HUES64 (cell line): ENCODE measurements at regions not wholly inside any gene's neighbourhood (a gene's known extent, or its start where the extent isn't known, plus 50 kb on each side); places are given as distances from the start of the nearest gene placed in this dataset.

Experiments
- H3K27ac ChIP-seq: 2 replicates; pipeline ENCODE4 v1.7.0; 2013; ENCODE audit warnings: low read depth, low read length, inconsistent platforms
- H3K27me3 ChIP-seq: 2 replicates; pipeline ENCODE4 v1.6.1; 2013; ENCODE audit warnings: mild to moderate bottlenecking, low read length; ENCODE audit not compliant: insufficient read depth
- H3K36me3 ChIP-seq: 2 replicates; pipeline ENCODE4 v1.6.1; 2013; ENCODE audit warnings: mild to moderate bottlenecking, low read length; ENCODE audit not compliant: insufficient read depth
- H3K4me1 ChIP-seq: 2 replicates; pipeline ENCODE4 v1.6.1; 2013; ENCODE audit warnings: mild to moderate bottlenecking, low read length, moderate library complexity; ENCODE audit not compliant: insufficient read depth
- H3K4me3 ChIP-seq: 2 replicates; pipeline ENCODE4 v1.5.1; 2013; ENCODE audit warnings: mild to moderate bottlenecking, low read length, moderate library complexity
- H3K9ac ChIP-seq: 2 replicates; pipeline ENCODE4 v1.6.1; 2013; ENCODE audit warnings: mild to moderate bottlenecking, low read depth, low read length
- H3K9me3 ChIP-seq: 2 replicates; pipeline ENCODE4 v1.6.1; 2013; ENCODE audit warnings: low read depth, low read length; ENCODE audit not compliant: insufficient read depth
- WGBS: fragments of 150-250, 120-280 bp; methylation state at CpG from one replicate; pipeline ENCODE4 v1.1.7; 2013; ENCODE audit warnings: missing lambda C conversion rate; 5-methylcytosine and 5-hydroxymethylcytosine counted together

DNA sequence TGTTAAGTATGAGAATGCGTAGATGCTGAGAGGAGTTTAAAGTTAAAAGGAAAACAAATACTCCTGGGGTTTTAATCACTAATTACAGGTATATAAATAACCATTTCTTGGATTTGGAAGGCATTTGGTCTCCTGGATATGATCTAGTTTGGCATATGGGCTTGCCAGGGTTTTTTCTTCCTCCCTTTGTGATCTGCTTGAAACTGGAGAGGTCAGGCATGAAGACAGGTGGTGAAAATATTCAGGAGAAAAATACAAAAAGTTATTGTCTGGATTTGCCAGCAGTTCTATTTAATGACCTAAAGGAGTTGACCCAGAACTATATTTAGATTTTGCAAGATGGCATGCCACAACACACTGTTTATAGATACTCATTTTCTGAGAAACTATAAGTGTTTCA is 136.3 kb downstream of the DIPK2A start:
- no peak overlapping the region for H3K9ac ChIP-seq
- no peak overlapping the region for H3K27ac ChIP-seq
- H3K4me1 ChIP-seq, result peaks cover 14% of the 10 kb centered on the region
- WGBS, result no CpG with 5 or more reads among the region's 1 CpG
- H3K36me3 ChIP-seq, result no peaks in the 10 kb centered on the region
- no peaks in the 10 kb centered on the region for H3K27me3 ChIP-seq
- no peak overlapping the region for H3K4me3 ChIP-seq
- H3K9me3 ChIP-seq, result no peaks in the 10 kb centered on the region

DNA sequence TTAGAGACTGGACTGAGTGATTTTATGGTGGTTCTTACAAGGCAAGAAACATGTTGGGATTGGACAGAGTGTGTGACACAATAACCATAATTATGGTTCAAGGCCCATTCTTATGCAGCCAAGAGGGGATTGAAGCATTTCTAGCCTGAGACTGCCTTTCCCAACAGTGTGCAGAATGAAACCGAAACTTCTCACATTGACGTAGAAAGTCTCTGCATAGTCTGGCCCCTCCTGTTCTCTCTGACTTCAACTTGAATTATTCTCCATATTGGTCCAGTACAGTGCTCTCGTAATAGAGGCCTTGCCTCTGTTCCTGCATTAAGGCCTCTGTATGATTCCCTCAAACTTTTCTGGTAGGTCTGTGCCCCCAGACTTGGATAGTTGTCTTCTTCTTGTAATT is 138.3 kb downstream of the DIPK2A start:
- H3K27ac ChIP-seq, result no peak overlapping the region
- no peaks in the 10 kb centered on the region for H3K9me3 ChIP-seq
- H3K4me1 ChIP-seq, result peaks cover 6% of the 10 kb centered on the region
- H3K36me3 ChIP-seq, result no peaks in the 10 kb centered on the region
- H3K4me3 ChIP-seq, result no peak overlapping the region
- no peak overlapping the region for H3K9ac ChIP-seq
- WGBS, result 94% methylated on average over 3 of the region's 3 CpGs
- H3K27me3 ChIP-seq, result no peaks in the 10 kb centered on the region

DNA sequence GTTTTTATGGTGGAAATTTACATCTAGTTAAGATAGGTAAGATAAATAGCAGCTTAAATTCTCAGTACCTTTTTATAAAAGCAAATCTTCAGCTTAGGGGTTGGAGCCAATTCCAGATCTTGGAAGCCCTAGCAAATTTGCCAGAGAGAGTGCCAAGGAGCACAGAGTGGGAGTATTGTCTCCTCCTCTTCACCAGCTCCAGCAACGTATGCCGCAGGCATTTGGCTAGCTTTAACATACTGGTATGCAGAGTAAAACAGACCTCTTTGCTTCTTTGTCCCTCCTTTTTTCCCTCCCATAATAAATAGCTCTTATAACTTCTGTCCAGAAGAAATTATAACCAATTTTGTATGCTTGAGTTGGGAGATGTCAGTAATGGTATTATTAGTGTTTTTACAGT is 140.4 kb downstream of the DIPK2A start:
- WGBS, result 84% methylated on average over 2 of the region's 2 CpGs

DNA sequence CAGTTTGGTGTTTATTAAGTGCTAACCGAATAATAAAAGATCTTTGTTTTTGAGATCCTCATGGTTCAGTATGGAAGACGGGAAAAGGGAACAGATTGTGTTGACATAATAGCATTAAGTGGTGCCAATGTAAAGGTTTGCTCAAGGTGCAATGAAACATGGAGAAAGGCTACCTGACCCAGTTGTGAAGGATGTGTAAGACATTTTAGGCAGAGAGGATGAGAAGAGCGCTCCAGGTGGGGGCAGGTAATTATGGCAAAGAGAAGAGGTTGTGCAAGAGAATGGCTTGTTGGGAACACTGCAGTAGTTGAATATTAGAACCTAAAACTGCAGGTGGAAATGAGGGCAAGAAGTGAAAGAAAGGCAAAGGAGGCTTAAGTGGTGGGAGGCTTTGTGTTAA is 140.8 kb downstream of the DIPK2A start:
- no peaks in the 10 kb centered on the region for H3K9me3 ChIP-seq
- no peaks in the 10 kb centered on the region for H3K36me3 ChIP-seq
- 92% methylated on average over 3 of the region's 3 CpGs for WGBS
- H3K4me3 ChIP-seq, result no peak overlapping the region
- H3K27me3 ChIP-seq, result no peaks in the 10 kb centered on the region
- no peak overlapping the region for H3K9ac ChIP-seq
- no peak overlapping the region for H3K27ac ChIP-seq
- peaks cover 7% of the 10 kb centered on the region for H3K4me1 ChIP-seq

More for the DNA sequence above, 140.4 kb downstream of the DIPK2A start:
- Histone ChIP-seq H3K27ac (no peak overlapping the region), H3K4me1 (peaks cover 7% of the 10 kb centered on the region), H3K4me3 (no peak overlapping the region), H3K9me3 (no peaks in the 10 kb centered on the region), H3K9ac (no peak overlapping the region), H3K36me3 (no peaks in the 10 kb centered on the region), H3K27me3 (no peaks in the 10 kb centered on the region)

DNA sequence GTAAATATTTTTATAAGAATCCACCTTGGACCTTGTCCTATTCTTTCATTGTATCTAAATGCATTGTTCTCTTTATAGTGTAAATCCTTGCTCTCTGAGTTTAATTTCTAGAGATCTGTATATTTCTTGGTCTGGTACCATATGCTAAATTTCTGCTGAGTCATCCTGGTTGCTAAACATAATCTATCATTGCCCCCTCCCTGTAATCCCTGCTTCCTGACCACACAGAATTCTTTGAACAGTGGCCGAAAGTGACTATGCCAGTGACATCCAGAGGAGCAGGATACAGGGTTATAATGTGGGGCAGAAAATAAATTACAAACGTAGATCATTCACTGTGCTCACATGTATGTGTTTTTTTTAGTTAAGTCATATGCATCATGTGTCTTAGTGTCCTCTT is 143.1 kb downstream of the DIPK2A start:
- no peaks in the 10 kb centered on the region for H3K27me3 ChIP-seq
- H3K27ac ChIP-seq, result no peak overlapping the region
- no peaks in the 10 kb centered on the region for H3K36me3 ChIP-seq
- H3K4me1 ChIP-seq, result peaks cover 13% of the 10 kb centered on the region
- H3K9me3 ChIP-seq, result no peaks in the 10 kb centered on the region
- H3K4me3 ChIP-seq, result no peak overlapping the region
- no peak overlapping the region for H3K9ac ChIP-seq
- 97% methylated on average over 2 of the region's 2 CpGs for WGBS

DNA sequence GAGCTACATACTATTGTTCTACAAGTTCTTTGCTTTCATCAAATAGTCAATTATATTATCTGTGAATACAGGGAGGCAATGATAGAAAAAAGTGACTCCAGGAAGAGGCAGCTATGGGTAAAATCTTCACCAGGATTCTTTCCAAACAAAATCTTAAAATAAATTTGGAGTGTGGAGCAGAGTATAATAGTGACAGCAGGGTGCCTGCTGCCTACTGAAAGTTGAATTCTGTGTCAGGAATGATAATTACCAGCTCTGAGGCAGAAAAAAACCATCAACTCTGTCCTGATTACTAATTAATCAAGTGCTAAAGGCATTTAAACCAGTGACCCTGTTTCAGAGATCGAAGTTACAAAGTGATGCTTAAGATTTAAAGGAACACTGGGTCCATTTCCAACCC is 148.0 kb downstream of the DIPK2A start:
- Histone ChIP-seq H3K4me3 (no peak overlapping the region), H3K36me3 (no peaks in the 10 kb centered on the region), H3K9me3 (no peaks in the 10 kb centered on the region), H3K4me1 (peaks cover 32% of the 10 kb centered on the region), H3K9ac (no peak overlapping the region), H3K27ac (no peak overlapping the region), H3K27me3 (no peaks in the 10 kb centered on the region)
- WGBS, result 80% methylated on average over 1 of the region's 1 CpG

DNA sequence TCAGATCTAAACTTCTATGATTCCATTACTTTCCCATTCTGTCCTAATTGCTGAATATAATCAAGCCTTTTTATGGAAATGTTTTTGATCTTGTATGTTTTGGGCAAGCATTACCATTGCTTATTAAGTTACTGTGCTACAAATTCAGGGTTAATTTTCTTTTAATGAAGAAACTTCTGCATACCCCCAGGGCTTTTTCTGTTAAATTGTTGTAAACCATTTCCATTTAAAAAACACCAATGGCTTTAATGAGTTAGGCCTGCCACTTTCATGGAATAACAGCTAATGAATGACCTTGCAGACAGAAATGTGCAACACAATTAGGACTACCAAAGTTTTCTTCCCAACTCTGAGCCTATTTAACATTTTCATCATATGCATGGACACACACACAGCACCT is 150.0 kb downstream of the DIPK2A start:
- Histone ChIP-seq H3K36me3 (no peaks in the 10 kb centered on the region), H3K9ac (no peak overlapping the region), H3K27ac (0 out of 2 replicates have a peak overlapping the region, but pooled peaks have one; percentile 8)

DNA sequence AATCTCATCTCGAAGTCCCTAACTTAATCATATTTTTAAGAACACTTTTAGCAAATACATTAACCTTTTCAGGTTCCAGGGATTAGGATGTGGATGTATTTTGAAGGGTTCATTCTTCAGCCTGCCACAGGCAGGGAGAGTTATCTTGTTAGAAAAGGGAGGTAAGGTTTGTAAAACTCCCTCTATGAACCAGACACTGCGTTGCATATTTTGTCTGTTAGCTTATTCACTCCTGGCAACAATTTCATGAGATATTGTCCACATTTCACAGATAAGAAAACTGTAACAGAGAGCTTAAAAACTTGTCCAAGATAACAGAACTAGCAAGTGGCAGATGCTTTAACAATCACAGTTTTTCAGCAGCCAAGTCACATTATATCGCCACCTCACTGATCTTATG is 155.4 kb downstream of the DIPK2A start:
- Histone ChIP-seq H3K9ac (no peak overlapping the region), H3K4me1 (peaks cover 22% of the 10 kb centered on the region), H3K27me3 (no peaks in the 10 kb centered on the region), H3K27ac (no peak overlapping the region), H3K36me3 (no peaks in the 10 kb centered on the region), H3K9me3 (0 out of 2 replicates have a peak, but pooled peaks cover 6% of the 10 kb centered on the region), H3K4me3 (no peak overlapping the region)
- 95% methylated on average over 3 of the region's 3 CpGs for WGBS

More for the DNA sequence above, 150.0 kb downstream of the DIPK2A start:
- H3K27me3 ChIP-seq, result no peaks in the 10 kb centered on the region
- no peak overlapping the region for H3K4me3 ChIP-seq
- H3K9me3 ChIP-seq, result 0 out of 2 replicates have a peak, but pooled peaks cover 6% of the 10 kb centered on the region
- peaks cover 28% of the 10 kb centered on the region for H3K4me1 ChIP-seq

DNA sequence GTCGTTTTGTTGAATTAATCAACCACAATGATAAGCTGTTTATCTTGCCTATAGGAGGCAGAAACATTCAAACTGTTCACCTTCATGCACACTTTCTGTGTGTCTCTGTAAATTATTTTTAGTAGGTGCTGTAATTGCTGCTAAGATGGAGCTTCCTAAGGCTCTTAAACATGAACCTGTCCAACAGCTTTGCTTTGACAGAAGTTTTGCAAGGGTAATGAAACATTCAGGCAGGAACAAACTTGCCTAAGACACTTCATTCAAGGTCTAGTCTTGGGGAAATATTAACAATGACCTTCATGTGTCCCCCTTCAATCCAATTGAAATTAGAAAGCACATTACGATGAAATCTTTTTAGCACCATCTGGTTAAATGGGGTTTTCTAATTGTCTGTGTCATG is 156.1 kb downstream of the DIPK2A start:
- H3K9me3 ChIP-seq, result 0 out of 2 replicates have a peak, but pooled peaks cover 6% of the 10 kb centered on the region
- H3K9ac ChIP-seq, result no peak overlapping the region
- no peaks in the 10 kb centered on the region for H3K36me3 ChIP-seq
- H3K27ac ChIP-seq, result peak overlapping the region; percentile 53
- H3K4me3 ChIP-seq, result no peak overlapping the region
- 84% methylated on average over 2 of the region's 2 CpGs for WGBS
- peaks cover 17% of the 10 kb centered on the region for H3K4me1 ChIP-seq
- no peaks in the 10 kb centered on the region for H3K27me3 ChIP-seq

DNA sequence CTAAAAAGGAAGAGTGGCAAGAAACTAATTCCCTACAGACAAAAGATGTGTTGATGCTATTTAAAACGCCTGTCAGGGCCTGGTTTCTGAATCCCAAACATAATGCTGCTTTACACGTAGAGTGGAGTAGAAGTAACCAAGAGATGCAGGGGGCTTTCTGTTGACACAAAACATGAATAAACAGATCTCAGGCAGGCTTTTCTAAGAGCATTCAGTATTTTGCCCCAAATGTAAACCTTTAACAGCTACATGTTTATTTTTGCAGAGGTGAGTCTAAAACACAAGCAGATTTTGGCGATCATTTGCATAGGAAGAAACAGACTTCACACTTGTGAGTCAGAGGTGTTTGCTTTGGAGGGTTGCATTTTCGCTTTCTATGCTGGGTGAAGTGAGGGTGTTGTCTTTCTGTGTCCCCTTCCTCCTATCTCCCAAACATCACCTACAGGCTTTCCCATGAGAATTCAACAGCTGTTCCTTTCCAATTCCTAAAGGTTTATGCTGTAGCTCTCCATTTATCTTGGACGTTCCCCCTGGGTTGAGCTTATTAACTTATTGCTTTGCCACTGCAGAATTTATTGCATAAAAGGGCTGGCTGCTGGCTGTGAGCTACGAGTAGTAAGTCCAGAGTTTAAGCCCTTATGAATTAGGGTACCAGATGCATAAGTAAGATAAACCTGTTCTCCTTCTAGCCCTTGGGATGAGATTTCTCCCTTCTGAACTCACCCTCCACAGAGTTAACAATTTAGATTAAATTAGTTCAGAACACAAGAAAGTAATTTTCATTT is 156.7 kb downstream of the DIPK2A start:
- no peaks in the 10 kb centered on the region for H3K27me3 ChIP-seq
- H3K9ac ChIP-seq, result no peak overlapping the region
- H3K36me3 ChIP-seq, result no peaks in the 10 kb centered on the region
- H3K4me3 ChIP-seq, result no peak overlapping the region
- H3K4me1 ChIP-seq, result peaks cover 17% of the 10 kb centered on the region
- H3K27ac ChIP-seq, result peak overlapping the region; percentile 53
- H3K9me3 ChIP-seq, result 0 out of 2 replicates have a peak, but pooled peaks cover 6% of the 10 kb centered on the region
- WGBS, result 36% methylated on average over 5 of the region's 6 CpGs

DNA sequence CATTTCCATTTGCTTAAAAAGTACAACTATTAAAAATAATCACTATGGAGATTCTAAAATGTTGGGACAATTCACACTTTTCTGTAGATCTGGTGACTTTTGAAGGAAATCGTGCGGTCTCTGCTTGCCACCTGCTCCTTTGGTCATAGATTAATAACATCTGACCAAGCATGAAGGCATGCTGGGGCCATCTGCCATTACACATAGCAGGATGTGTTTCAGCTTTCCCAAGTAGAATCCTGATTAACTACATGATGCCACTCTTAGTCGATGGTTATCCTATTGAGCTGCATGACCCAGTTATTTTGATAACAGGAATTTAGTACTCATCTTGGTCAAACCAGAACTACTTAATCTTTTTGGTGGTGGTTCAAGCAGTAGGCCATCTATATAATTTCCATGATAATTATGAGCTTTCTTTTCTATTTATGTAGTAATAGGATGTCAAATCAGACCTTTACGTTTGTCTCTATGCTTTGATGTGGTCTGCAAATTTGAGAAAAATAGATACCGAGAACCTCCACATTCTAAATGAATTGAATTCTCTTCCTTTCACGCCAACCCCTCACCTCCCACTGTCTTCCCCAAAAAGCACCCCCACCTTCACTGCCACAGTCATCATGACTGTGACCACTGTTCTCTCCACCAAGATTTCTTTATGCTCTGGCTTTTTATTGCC is 158.1 kb downstream of the DIPK2A start:
- H3K4me3 ChIP-seq, result no peak overlapping the region
- 0 out of 2 replicates have a peak, but pooled peaks cover 6% of the 10 kb centered on the region for H3K9me3 ChIP-seq
- no peak overlapping the region for H3K27ac ChIP-seq
- H3K4me1 ChIP-seq, result peaks cover 17% of the 10 kb centered on the region
- H3K36me3 ChIP-seq, result no peaks in the 10 kb centered on the region
- 98% methylated on average over 5 of the region's 6 CpGs for WGBS
- H3K27me3 ChIP-seq, result no peaks in the 10 kb centered on the region
- H3K9ac ChIP-seq, result no peak overlapping the region
